DMS153 treated with DMSO at 0.1 percent for 48 hours (cell line): ENCODE measurements at regions not wholly inside any gene's neighbourhood (a gene's known extent, or its start where the extent isn't known, plus 50 kb on each side); places are given as distances from the start of the nearest gene placed in this dataset.
"Not testable (repeated sequence)": the region's sequence is repeated elsewhere in the genome, so short reads cannot be mapped to it uniquely, and the experiment has no call there.

Experiments
- DNase-seq: peaks from one replicate; lab custom pipeline; 2025; ENCODE audit not compliant: unreplicated experiment; lab: John Stamatoyannopoulos, UW

GRCh38 chr6:125586605-125587004 lies 162.8 kb upstream of the HEY2 start:
- DNase-seq, result no peak

GRCh38 chr6:125587666-125588632 lies 161.5 kb upstream of the HEY2 start:
- DNase-seq, result no peak

- not testable (repeated sequence) for DNase-seq
Measured at GRCh38 chr6:125591796-125592195, 157.6 kb upstream of the HEY2 start.

- no peak for DNase-seq
Measured at GRCh38 chr6:125593746-125594145, 155.7 kb upstream of the HEY2 start.

- no peak for DNase-seq
Measured at GRCh38 chr6:125596020-125596419, 153.4 kb upstream of the HEY2 start.

- DNase-seq, result peak; percentile 79
Measured at GRCh38 chr6:125597411-125598253, 151.8 kb upstream of the HEY2 start.

- peak; percentile 83 for DNase-seq
Measured at GRCh38 chr6:125598422-125598821, 151.0 kb upstream of the HEY2 start.

- no peak for DNase-seq
Measured at GRCh38 chr6:125604257-125604656, 145.2 kb upstream of the HEY2 start.

- DNase-seq, result peak; percentile 29
Measured at GRCh38 chr6:125611573-125612344, 137.7 kb upstream of the HEY2 start.

GRCh38 chr6:125612345-125612846 lies 137.0 kb upstream of the HEY2 start:
- DNase-seq, result peak; percentile 20

GRCh38 chr6:125618629-125619028 lies 130.8 kb upstream of the HEY2 start:
- no peak for DNase-seq

GRCh38 chr6:125623085-125623484 lies 126.3 kb upstream of the HEY2 start:
- no peak for DNase-seq

GRCh38 chr6:125631165-125631564 lies 118.3 kb upstream of the HEY2 start:
- no peak for DNase-seq

- not testable (repeated sequence) for DNase-seq
Measured at GRCh38 chr6:125636011-125636410, 113.4 kb upstream of the HEY2 start.

- DNase-seq, result no peak
Measured at GRCh38 chr6:125636671-125637070, 112.8 kb upstream of the HEY2 start.

GRCh38 chr6:125637207-125637606 lies 112.2 kb upstream of the HEY2 start:
- no peak for DNase-seq

GRCh38 chr6:125639466-125640020 lies 109.9 kb upstream of the HEY2 start:
- DNase-seq, result no peak

GRCh38 chr6:125640441-125641150 lies 108.8 kb upstream of the HEY2 start:
- no peak for DNase-seq

- not testable (repeated sequence) for DNase-seq
Measured at GRCh38 chr6:125643967-125644661, 105.3 kb upstream of the HEY2 start.
